Peyer's patch (tissue), 4 donors: ENCODE measurements at regions not wholly inside any gene's neighbourhood (a gene's known extent, or its start where the extent isn't known, plus 50 kb on each side); places are given as distances from the start of the nearest gene placed in this dataset.

Source experiments
- DNase-seq, 3 donors: peaks; one replicate each; pipeline ENCODE4 v3.0.0-alpha.2; 2017 to 2019
- H3K27ac ChIP-seq, 4 donors: fragments of 200-600 bp; sonication (generic); one replicate each; pipeline ENCODE4 v1.5.1; 2016 to 2019
- H3K27me3 ChIP-seq, 2 donors: fragments of 200-600 bp; sonication (generic); one replicate each; pipeline ENCODE4 v1.5.1; 2019
- H3K36me3 ChIP-seq, 3 donors: fragments of 200-600 bp; sonication (generic); one replicate each; pipeline ENCODE4 v1.5.1; 2016 to 2019
- H3K4me1 ChIP-seq, 4 donors: fragments of 200-600 bp; sonication (generic); one replicate each; pipeline ENCODE4 v1.5.1; 2016 to 2019
- H3K4me3 ChIP-seq, 4 donors: fragments of 200-600 bp; sonication (generic); 1 replicate in 3 of 4; 2 replicates in 1 of 4; pipeline ENCODE4 v1.5.1; 2016 to 2019; ENCODE audit warnings: mild to moderate bottlenecking in 1 of 4
- H3K9me3 ChIP-seq, 4 donors: fragments of 200-600 bp; sonication (generic); one replicate each; pipeline ENCODE4 v1.5.1; 2016 to 2019; ENCODE audit warnings: mild to moderate bottlenecking in 1 of 4
- POLR2A ChIP-seq, 2 donors: fragments of 450-650 bp; IDR thresholded peaks; one replicate each; pipeline ENCODE4 v1.5.1; 2017; ENCODE audit warnings: antibody characterized with exemption in 2 of 2, mild to moderate bottlenecking in 2 of 2, moderate library complexity in 2 of 2
- TF ChIP-seq, protein P1 (sequence below), 6 experiments: fragments of 450-650 bp in 4 of 6; fragments of 200-600 bp in 2 of 6; sonication (generic) in 1 of 6; IDR thresholded peaks; one replicate each; pipeline ENCODE4 v1.5.1; 2017 to 2019; ENCODE audit warnings: antibody characterized with exemption in 6 of 6, mild to moderate bottlenecking in 3 of 6, moderate library complexity in 1 of 6

DNA sequence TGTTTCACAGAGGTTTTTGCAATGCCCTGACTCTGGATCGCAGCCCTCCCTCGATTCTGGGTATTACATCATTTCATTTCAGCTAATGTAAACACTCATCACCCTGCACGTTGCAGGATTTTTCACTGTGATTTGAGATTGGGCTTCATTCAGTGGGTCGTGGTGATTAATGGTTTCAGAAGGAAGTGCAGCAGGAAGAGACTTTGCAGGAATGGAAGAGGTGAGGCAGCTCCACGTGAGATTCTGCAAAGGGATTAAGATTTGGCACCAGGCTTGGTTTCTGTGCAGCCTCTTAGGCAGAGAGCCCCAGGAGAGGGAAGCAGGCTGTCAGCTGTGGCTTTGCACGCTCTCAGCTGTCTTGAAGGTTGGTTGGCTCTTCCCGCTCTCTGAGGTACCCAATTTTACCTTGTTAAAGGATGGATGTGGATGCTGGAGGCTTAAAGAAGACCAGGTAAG, 95.2 kb downstream of the PLCE1 start:
- no peak for TF ChIP-seq POLR2A (IDR thresholded peaks at IDR 0.05)
- TF ChIP-seq, protein P1, sequence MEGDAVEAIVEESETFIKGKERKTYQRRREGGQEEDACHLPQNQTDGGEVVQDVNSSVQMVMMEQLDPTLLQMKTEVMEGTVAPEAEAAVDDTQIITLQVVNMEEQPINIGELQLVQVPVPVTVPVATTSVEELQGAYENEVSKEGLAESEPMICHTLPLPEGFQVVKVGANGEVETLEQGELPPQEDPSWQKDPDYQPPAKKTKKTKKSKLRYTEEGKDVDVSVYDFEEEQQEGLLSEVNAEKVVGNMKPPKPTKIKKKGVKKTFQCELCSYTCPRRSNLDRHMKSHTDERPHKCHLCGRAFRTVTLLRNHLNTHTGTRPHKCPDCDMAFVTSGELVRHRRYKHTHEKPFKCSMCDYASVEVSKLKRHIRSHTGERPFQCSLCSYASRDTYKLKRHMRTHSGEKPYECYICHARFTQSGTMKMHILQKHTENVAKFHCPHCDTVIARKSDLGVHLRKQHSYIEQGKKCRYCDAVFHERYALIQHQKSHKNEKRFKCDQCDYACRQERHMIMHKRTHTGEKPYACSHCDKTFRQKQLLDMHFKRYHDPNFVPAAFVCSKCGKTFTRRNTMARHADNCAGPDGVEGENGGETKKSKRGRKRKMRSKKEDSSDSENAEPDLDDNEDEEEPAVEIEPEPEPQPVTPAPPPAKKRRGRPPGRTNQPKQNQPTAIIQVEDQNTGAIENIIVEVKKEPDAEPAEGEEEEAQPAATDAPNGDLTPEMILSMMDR (IDR thresholded peaks at IDR 0.05) = no peak
- H3K27ac ChIP-seq = no peak overlapping the region

DNA sequence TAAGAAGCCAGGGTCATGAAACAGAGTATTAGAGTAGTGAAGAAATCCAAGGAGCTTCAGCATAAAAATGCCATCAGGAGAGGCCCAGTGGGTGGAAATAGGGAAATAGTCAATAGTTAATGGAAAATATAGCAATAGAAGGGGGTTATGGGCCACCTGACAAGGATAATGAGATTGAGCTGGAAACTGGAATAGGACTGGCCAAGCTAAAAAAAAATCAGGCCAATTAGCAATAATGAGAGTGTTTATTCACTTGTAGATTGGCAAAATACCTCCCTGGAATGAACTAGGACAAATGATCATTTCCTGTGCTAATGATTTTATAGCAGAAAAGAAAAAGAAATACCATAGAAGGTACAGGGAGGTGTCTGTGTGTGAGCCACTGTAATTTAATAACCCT, 97.9 kb downstream of the PLCE1 start:
- Histone ChIP-seq H3K27me3 (no peaks in the 10 kb centered on the region), H3K4me3 (no peak overlapping the region), H3K27ac (no peak overlapping the region), H3K36me3 (no peaks in the 10 kb centered on the region), H3K4me1 (no peaks in the 10 kb centered on the region), H3K9me3 (no peaks in the 10 kb centered on the region)
- DNase-seq = no peak
- TF ChIP-seq POLR2A (IDR thresholded peaks at IDR 0.05) = no peak
- TF ChIP-seq, protein P1 (IDR thresholded peaks at IDR 0.05) = no peak

More for the DNA sequence above, 95.2 kb downstream of the PLCE1 start:
- peaks cover 0 to 5% (median 0%) of the 10 kb centered on the region in 4 donors for H3K4me1 ChIP-seq
- no peak overlapping the region for H3K4me3 ChIP-seq
- DNase-seq = no peak
- H3K36me3 ChIP-seq = no peaks in the 10 kb centered on the region
- H3K27me3 ChIP-seq = no peaks in the 10 kb centered on the region
- H3K9me3 ChIP-seq = no peaks in the 10 kb centered on the region

DNA sequence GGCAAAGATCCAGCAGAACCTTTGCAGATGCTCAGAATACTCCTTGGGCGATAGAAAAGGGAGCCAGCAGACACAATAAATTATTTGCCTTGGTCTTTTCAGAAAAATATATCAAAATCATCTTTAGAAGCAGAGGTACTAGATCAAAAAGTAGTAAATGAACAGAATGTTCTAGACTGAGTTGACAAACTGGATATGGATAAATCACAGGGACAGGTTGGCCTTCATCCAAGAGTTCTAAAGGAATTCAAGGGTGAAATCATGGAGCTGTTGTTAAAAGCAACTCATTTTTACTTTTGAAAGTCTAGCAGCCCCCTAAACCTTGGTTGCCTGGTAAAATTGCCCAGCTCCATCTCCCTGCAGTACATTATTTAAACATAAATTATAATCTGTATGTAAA, 99.1 kb downstream of the PLCE1 start:
- Histone ChIP-seq H3K4me1 (no peaks in the 10 kb centered on the region), H3K27ac (no peak overlapping the region)
- no peak for DNase-seq

DNA sequence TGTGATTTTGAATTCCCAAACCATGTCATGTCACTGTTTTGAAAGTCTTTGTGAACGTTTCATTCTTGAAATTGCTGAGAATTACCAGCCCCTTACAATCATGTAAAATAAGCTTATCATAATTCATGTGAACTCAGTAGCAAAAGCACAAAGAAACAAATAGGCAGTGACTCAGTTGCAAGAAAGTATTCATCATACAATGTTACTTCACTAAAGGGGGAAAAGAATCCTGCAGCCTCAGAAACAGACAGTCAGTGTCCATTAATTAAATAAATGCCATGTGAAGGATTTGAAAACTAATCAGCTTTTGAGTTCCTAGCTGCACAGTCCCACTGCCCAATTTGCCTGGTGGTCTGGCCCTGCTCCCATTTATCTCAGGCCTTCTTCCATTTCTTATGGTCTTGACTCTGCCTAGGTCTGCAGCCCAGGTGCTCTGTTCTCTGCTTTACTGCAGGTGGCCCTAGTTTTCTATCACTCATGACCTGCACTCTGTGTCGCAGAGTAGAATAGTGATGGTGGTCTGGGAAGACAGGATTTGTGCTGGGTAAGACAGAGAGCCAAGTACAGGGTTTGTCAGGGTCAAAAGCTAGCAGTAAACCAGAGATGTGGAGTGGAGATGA, 99.7 kb downstream of the PLCE1 start:
- no peaks in the 10 kb centered on the region for H3K4me1 ChIP-seq
- no peak overlapping the region for H3K27ac ChIP-seq
- H3K27me3 ChIP-seq = no peaks in the 10 kb centered on the region
- no peaks in the 10 kb centered on the region for H3K9me3 ChIP-seq
- no peak for DNase-seq
- no peak overlapping the region for H3K4me3 ChIP-seq
- H3K36me3 ChIP-seq = no peaks in the 10 kb centered on the region
- TF ChIP-seq POLR2A (IDR thresholded peaks at IDR 0.05) = no peak
- TF ChIP-seq, protein P1 (IDR thresholded peaks at IDR 0.05) = no peak

More for the DNA sequence above, 99.1 kb downstream of the PLCE1 start:
- Histone ChIP-seq H3K27me3 (no peaks in the 10 kb centered on the region), H3K36me3 (no peaks in the 10 kb centered on the region), H3K4me3 (no peak overlapping the region), H3K9me3 (no peaks in the 10 kb centered on the region)
- TF ChIP-seq, protein P1 (IDR thresholded peaks at IDR 0.05) = no peak
- TF ChIP-seq POLR2A (IDR thresholded peaks at IDR 0.05) = no peak

DNA sequence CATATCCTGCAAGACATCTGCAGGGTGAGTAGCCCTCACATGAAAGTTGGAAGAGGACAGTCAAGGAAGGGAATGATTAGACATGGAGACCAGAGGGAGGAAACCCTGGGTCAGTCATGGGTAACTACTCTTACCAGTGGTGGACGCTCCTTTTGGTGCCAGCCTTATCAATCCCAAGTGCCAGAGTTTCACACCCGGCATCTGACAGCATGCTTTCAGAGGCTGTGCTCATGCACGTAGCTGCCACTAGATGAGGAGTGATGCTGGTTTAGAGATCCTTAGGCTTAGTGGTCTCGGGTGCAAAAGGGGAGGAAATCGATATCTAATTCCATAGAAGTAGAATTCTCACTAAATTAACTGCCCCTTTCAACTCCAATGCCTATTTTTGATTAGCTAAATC, 100.8 kb downstream of the PLCE1 start:
- DNase-seq = no peak
- H3K4me3 ChIP-seq = no peak overlapping the region
- H3K9me3 ChIP-seq = no peaks in the 10 kb centered on the region
- H3K4me1 ChIP-seq = no peaks in the 10 kb centered on the region
- H3K27ac ChIP-seq = no peak overlapping the region
- H3K27me3 ChIP-seq = no peaks in the 10 kb centered on the region
- TF ChIP-seq, protein P1 (IDR thresholded peaks at IDR 0.05) = no peak
- no peaks in the 10 kb centered on the region for H3K36me3 ChIP-seq

DNA sequence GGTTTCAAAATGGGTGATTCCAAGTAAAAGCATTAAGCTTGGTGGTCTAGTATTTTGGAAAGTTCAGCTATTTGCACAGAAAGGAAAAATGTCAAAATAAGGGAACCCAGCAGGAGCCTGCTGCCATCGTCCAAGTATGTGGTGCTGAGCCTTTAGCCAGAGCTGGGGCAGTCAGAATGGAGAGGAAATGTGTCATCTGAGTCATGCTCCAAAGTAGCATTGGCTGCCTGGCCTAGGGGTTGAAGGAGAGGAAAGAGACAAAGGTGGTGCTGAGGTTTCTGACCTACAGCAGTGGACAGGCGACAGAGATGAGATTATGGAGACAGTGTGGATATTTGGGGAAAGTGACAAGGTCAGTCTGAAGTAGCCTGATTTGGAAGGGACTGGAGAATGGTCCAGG, 103.9 kb downstream of the PLCE1 start:
- no peak for TF ChIP-seq POLR2A (IDR thresholded peaks at IDR 0.05)
- TF ChIP-seq, protein P1 (IDR thresholded peaks at IDR 0.05) = no peak
- H3K9me3 ChIP-seq = no peaks in the 10 kb centered on the region
- no peaks in the 10 kb centered on the region for H3K36me3 ChIP-seq

More for the DNA sequence above, 103.9 kb downstream of the PLCE1 start:
- no peak for DNase-seq
- Histone ChIP-seq H3K4me3 (no peak overlapping the region), H3K27me3 (no peaks in the 10 kb centered on the region), H3K27ac (no peak overlapping the region), H3K4me1 (no peaks in the 10 kb centered on the region)
